ENCODE measurements at regions not wholly inside any gene's neighbourhood (a gene's known extent, or its start where the extent isn't known, plus 50 kb on each side); places are given as distances from the start of the nearest gene placed in this dataset.

DNA sequence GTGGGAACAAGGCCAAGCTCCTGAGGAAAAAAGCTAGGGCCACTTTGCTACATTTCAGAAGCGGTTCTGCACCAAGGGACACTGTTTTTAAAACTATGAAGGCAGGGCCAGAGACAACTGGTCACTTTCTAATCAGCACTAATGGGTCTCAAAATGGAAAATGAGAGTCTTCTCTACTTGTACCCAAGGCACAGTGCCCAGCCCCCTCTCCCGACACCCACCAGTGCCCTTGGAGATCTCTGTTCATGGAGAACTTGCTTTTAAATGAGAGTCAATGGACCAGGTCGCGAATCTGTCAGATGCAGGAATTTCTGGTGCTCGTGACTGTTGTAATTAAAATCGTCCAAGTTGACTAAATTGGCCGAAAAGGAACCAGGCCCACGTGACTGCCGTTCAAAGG lies 591.6 kb downstream of the BCOR start:
- DNase-seq (ENCODE audit: extremely low read depth in 1 of 4, low spot score in 3 of 4) (no peak), ATAC-seq (no peak), FAIRE-seq (no peak)
- no peaks in the 10 kb centered on the region for H3K79me2 ChIP-seq (ENCODE audit: control insufficient read depth, insufficient read depth, low read length)
- no TSS peak for BruUV-seq (replicated peaks)
- TF ChIP-seq ZNF778 (CRISPR knock-in tag; IDR thresholded peaks at IDR 0.05) (no peak), FOXA3 (CRISPR knock-in tag; conservative IDR thresholded peaks at IDR 0.05 in 1 of 2, IDR thresholded peaks at IDR 0.05 in 1 of 2) (no peak), RBM25 (IDR thresholded peaks at IDR 0.05; ENCODE audit: low read depth, low read length, severe bottlenecking) (no peak), CCNT2 (IDR thresholded peaks at IDR 0.05; ENCODE audit: borderline replicate concordance, extremely low read depth, insufficient read length, low read depth, low read length) (no peak), HIVEP1 (CRISPR knock-in tag; IDR thresholded peaks at IDR 0.05) (no peak)
- TF ChIP-seq, protein P1, sequence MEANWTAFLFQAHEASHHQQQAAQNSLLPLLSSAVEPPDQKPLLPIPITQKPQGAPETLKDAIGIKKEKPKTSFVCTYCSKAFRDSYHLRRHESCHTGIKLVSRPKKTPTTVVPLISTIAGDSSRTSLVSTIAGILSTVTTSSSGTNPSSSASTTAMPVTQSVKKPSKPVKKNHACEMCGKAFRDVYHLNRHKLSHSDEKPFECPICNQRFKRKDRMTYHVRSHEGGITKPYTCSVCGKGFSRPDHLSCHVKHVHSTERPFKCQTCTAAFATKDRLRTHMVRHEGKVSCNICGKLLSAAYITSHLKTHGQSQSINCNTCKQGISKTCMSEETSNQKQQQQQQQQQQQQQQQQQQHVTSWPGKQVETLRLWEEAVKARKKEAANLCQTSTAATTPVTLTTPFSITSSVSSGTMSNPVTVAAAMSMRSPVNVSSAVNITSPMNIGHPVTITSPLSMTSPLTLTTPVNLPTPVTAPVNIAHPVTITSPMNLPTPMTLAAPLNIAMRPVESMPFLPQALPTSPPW (CRISPR knock-in tag; IDR thresholded peaks at IDR 0.05) = no peak
- no peak overlapping the region for H2AFZ ChIP-seq (ENCODE audit: low read depth, low read length)
- H3K9me1 ChIP-seq (ENCODE audit: control insufficient read depth, insufficient read depth, low read length) = no peaks in the 10 kb centered on the region
- CTCF ChIA-PET (ENCODE audit: low intra/inter-chr PET ratio) = no interaction called here
- H3K27me3 ChIP-seq (ENCODE audit: control insufficient read depth in 2 of 2, insufficient read depth in 2 of 2, low read length in 2 of 2) = no peaks in the 10 kb centered on the region
- 34% methylated on average over 9 of the region's 9 CpGs for WGBS (ENCODE audit: insufficient coverage, low coverage, missing lambda C conversion rate)
- H3K27ac ChIP-seq (ENCODE audit: extremely low read depth, low read depth, low read length) = no peak overlapping the region
- no peak overlapping the region for H3K4me3 ChIP-seq
- H3K4me1 ChIP-seq (replicated peaks in 1 of 2; ENCODE audit: control insufficient read depth in 2 of 2, insufficient read depth in 2 of 2, low read length in 2 of 2) = no peaks in the 10 kb centered on the region; a peak in 1 of 5 replicates
- no peaks in the 10 kb centered on the region for H3K36me3 ChIP-seq (ENCODE audit: control insufficient read depth, insufficient read depth, low read length)
- no peak overlapping the region for H3K9ac ChIP-seq (ENCODE audit: insufficient read depth in 1 of 2, low read depth in 2 of 2, low read length in 2 of 2)
- H3K9me3 ChIP-seq (replicated peaks; ENCODE audit: control insufficient read depth, insufficient read depth, low read depth, low read length) = no peaks in the 10 kb centered on the region
- H4K20me1 ChIP-seq (replicated peaks; ENCODE audit: control insufficient read depth, insufficient read depth, low read length) = no peaks in the 10 kb centered on the region
- POLR2A ChIA-PET = interaction anchor here (0.8 kb wide), 1 partner anchor 14 kb away, joined by 3 read pairs; no protein-coding TSS in a partner anchor
- no peak overlapping the region for H3K4me2 ChIP-seq (ENCODE audit: insufficient read depth, low read length)
- intact Hi-C loops (cut with micrococcal nuclease) = no loop called here
- in situ Hi-C loops (cut with MboI) = no loop called here
